IPS DF 6.9 (cell line): ENCODE measurements at regions not wholly inside any gene's neighbourhood (a gene's known extent, or its start where the extent isn't known, plus 50 kb on each side); places are given as distances from the start of the nearest gene placed in this dataset.
"Not testable (repeated sequence)": the region's sequence is repeated elsewhere in the genome, so short reads cannot be mapped to it uniquely, and the experiment has no call there.

ENCODE experiments used
- DNase-seq: peaks from one replicate; pipeline ENCODE4 v3.0.0-alpha.2; 2013; ENCODE audit warnings: low read depth, low spot score
- H3K27ac ChIP-seq: one replicate; pipeline ENCODE4 v1.5.1; 2013; ENCODE audit warnings: low read length, control low read depth
- H3K27me3 ChIP-seq: 2 replicates; pipeline ENCODE4 v1.6.1; 2013; ENCODE audit warnings: mild to moderate bottlenecking, low read length; ENCODE audit not compliant: control insufficient read depth, insufficient read depth
- H3K36me3 ChIP-seq: 2 replicates; pipeline ENCODE4 v1.6.1; 2013; ENCODE audit warnings: low read length; ENCODE audit not compliant: control insufficient read depth, insufficient read depth
- H3K4me1 ChIP-seq: 2 replicates; pipeline ENCODE4 v1.6.1; 2013; ENCODE audit warnings: low read length; ENCODE audit not compliant: control insufficient read depth, insufficient read depth
- H3K4me3 ChIP-seq: 2 replicates; pipeline ENCODE4 v1.5.1; 2013; ENCODE audit warnings: mild to moderate bottlenecking, low read length
- H3K9me3 ChIP-seq: 2 replicates; pipeline ENCODE4 v1.6.1; 2013; ENCODE audit warnings: low read length, inconsistent platforms; ENCODE audit not compliant: control insufficient read depth, insufficient read depth
- WGBS: extraction: QIAGEN DNeasy Blood & Tissue Kit; methylation state at CpG from one replicate; pipeline ENCODE4 v1.1.7; 2013; ENCODE audit warnings: mixed read lengths, missing lambda C conversion rate; ENCODE audit not compliant: insufficient read length, insufficient coverage; 5-methylcytosine and 5-hydroxymethylcytosine counted together

- H3K36me3 ChIP-seq: no peaks in the 10 kb centered on the region
- peaks cover 3% of the 10 kb centered on the region; the same call in 1 of the 2 replicates for H3K4me1 ChIP-seq
- no peak overlapping the region for H3K4me3 ChIP-seq
- no CpG with 5 or more reads among the region's 15 CpGs for WGBS
- H3K9me3 ChIP-seq: no peaks in the 10 kb centered on the region
- H3K27ac ChIP-seq: no peak overlapping the region
- H3K27me3 ChIP-seq: peaks cover 10% of the 10 kb centered on the region; the same call in 1 of the 2 replicates
- DNase-seq: no peak
Measured at GRCh38 chr15:93359425-93360131, 270.6 kb upstream of the RGMA start.

GRCh38 chr15:93359060-93359408 lies 270.0 kb upstream of the RGMA start:
- Histone ChIP-seq H3K36me3 (no peaks in the 10 kb centered on the region), H3K9me3 (no peaks in the 10 kb centered on the region), H3K4me1 (peaks cover 3% of the 10 kb centered on the region; the same call in 1 of the 2 replicates), H3K27me3 (peaks cover 10% of the 10 kb centered on the region; the same call in 1 of the 2 replicates), H3K27ac (no peak overlapping the region), H3K4me3 (no peak overlapping the region)
- no peak for DNase-seq
- no CpG with 5 or more reads among the region's 6 CpGs for WGBS

- H3K4me1 ChIP-seq: peaks cover 3% of the 10 kb centered on the region; the same call in 1 of the 2 replicates
- peaks cover 10% of the 10 kb centered on the region; the same call in 1 of the 2 replicates for H3K27me3 ChIP-seq
- H3K9me3 ChIP-seq: no peaks in the 10 kb centered on the region
- H3K4me3 ChIP-seq: no peak overlapping the region
- H3K36me3 ChIP-seq: no peaks in the 10 kb centered on the region
- WGBS: no CpG with 5 or more reads among the region's 19 CpGs
- H3K27ac ChIP-seq: no peak overlapping the region
- no peak for DNase-seq
Measured at GRCh38 chr15:93358166-93359059, 269.4 kb upstream of the RGMA start.

- no peaks in the 10 kb centered on the region for H3K9me3 ChIP-seq
- DNase-seq: no peak
- no peak overlapping the region for H3K27ac ChIP-seq
- no peaks in the 10 kb centered on the region for H3K4me1 ChIP-seq
- H3K36me3 ChIP-seq: no peaks in the 10 kb centered on the region
- no peaks in the 10 kb centered on the region for H3K27me3 ChIP-seq
- H3K4me3 ChIP-seq: no peak overlapping the region
- WGBS: no CpG with 5 or more reads among the region's 7 CpGs
Measured at GRCh38 chr15:93348711-93349545, 259.9 kb upstream of the RGMA start.

DNA sequence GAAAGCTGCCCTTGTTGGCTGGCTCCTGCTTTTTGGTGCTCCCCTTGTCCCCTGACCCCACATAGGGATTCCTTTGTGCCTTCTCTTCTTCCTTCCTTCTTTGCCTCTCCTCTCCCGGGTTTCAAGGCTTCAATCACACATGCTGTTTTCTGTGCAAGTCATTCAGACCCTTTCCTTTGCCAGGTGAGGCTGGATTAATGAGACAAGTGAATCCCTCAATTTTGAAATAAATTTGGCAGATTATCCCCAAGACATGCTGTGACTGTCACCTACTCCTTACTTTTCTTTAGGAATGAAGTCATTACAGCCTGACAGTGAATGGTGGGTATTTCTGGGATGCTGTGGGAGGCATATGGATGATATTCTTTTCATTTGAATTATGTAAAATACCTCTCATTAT lies 259.0 kb upstream of the RGMA start:
- DNase-seq: no peak
- H3K4me3 ChIP-seq: no peak overlapping the region
- H3K27ac ChIP-seq: no peak overlapping the region
- no peaks in the 10 kb centered on the region for H3K4me1 ChIP-seq
- no peaks in the 10 kb centered on the region for H3K9me3 ChIP-seq
- H3K27me3 ChIP-seq: no peaks in the 10 kb centered on the region
- WGBS: no CpG with 5 or more reads among the region's 1 CpG
- no peaks in the 10 kb centered on the region for H3K36me3 ChIP-seq

GRCh38 chr15:93345981-93346380 lies 257.0 kb upstream of the RGMA start:
- H3K9me3 ChIP-seq: no peaks in the 10 kb centered on the region
- no peaks in the 10 kb centered on the region for H3K27me3 ChIP-seq
- no peak for DNase-seq
- H3K36me3 ChIP-seq: no peaks in the 10 kb centered on the region
- no peak overlapping the region for H3K4me3 ChIP-seq
- H3K27ac ChIP-seq: no peak overlapping the region
- H3K4me1 ChIP-seq: no peaks in the 10 kb centered on the region
- WGBS: no CpG with 5 or more reads among the region's 6 CpGs

- H3K27ac ChIP-seq, H3K36me3 ChIP-seq, H3K27me3 ChIP-seq, DNase-seq, H3K9me3 ChIP-seq, H3K4me1 ChIP-seq, H3K4me3 ChIP-seq: not testable (repeated sequence)
- WGBS: no CpG with 5 or more reads among the region's 5 CpGs
Measured at GRCh38 chr15:93343402-93343801, 254.4 kb upstream of the RGMA start.

- H3K27me3 ChIP-seq: no peaks in the 10 kb centered on the region
- H3K4me3 ChIP-seq: no peak overlapping the region
- H3K36me3 ChIP-seq: no peaks in the 10 kb centered on the region
- H3K27ac ChIP-seq: no peak overlapping the region
- no peaks in the 10 kb centered on the region for H3K4me1 ChIP-seq
- no peaks in the 10 kb centered on the region for H3K9me3 ChIP-seq
- no peak for DNase-seq
- no CpG with 5 or more reads among the region's 4 CpGs for WGBS
Measured at GRCh38 chr15:93341164-93341563, 252.2 kb upstream of the RGMA start.

DNA sequence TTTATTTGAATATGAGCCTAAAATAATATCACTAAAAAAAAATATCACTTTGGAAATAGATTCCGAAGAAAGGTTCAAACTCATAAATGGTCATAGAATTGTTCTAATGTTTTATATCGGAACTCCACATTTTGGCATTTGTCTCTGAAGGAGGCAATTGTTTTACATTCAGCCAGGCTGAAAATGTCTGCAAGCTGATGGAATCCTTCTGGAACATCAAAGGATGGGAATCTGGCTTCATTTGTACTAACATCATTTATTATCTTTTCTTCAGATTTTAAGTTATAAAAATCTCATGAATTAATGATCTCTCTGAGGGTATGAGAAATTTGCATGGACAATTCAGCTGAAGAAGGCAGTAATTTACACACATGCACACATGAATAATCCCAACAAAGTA lies 251.4 kb upstream of the RGMA start:
- Histone ChIP-seq H3K27me3 (no peaks in the 10 kb centered on the region), H3K4me1 (no peaks in the 10 kb centered on the region), H3K9me3 (no peaks in the 10 kb centered on the region), H3K27ac (no peak overlapping the region), H3K4me3 (no peak overlapping the region), H3K36me3 (no peaks in the 10 kb centered on the region)
- DNase-seq: no peak
- WGBS: no CpG with 5 or more reads among the region's 2 CpGs

- DNase-seq: no peak
- peaks cover 7% of the 10 kb centered on the region; the same call in 1 of the 2 replicates for H3K4me1 ChIP-seq
- H3K9me3 ChIP-seq: no peaks in the 10 kb centered on the region
- H3K27ac ChIP-seq: no peak overlapping the region
- peaks cover 21% of the 10 kb centered on the region for H3K27me3 ChIP-seq
- H3K4me3 ChIP-seq: no peak overlapping the region
- no CpG with 5 or more reads among the region's 6 CpGs for WGBS
- no peaks in the 10 kb centered on the region for H3K36me3 ChIP-seq
Measured at GRCh38 chr15:93333796-93334195, 244.8 kb upstream of the RGMA start.
